HepG2 (cell line): ENCODE measurements at regions not wholly inside any gene's neighbourhood (a gene's known extent, or its start where the extent isn't known, plus 50 kb on each side); places are given as distances from the start of the nearest gene placed in this dataset.
"Not testable (repeated sequence)": the region's sequence is repeated elsewhere in the genome, so short reads cannot be mapped to it uniquely, and the experiment has no call there.

Source experiments
- ATAC-seq: fragments of 200-7000 bp; cut with Tn5 transposase; 3 replicates; pipeline ENCODE4 v1.9.1; 2020; ENCODE audit warnings: mild to moderate bottlenecking, moderate library complexity
- BruUV-seq: library from RNA; stranded (reverse); fragments of 400-500 nt; replicated peaks from 2 replicates; lab custom pipeline; 2021; lab: Mats Ljungman, UMichigan
- CTCF ChIA-PET: fragments of 300-600 bp; formaldehyde crosslinking; extraction: SDS; loops from one replicate; lab custom pipeline; 2021; ENCODE audit warnings: low total read pairs, inconsistent platforms, low intra/inter-chr PET ratio; lab: Yijun Ruan, JAX
- POLR2A ChIA-PET: fragments of 350-600 bp; sonication (Branson Sonifier 250); formaldehyde crosslinking; loops from one replicate; lab custom pipeline; 2020; ENCODE audit warnings: antibody characterized with exemption, inconsistent platforms; lab: Yijun Ruan, JAX
- DNase-seq: peaks from one replicate; pipeline ENCODE4 v3.0.0-alpha.2; 2015; ENCODE audit warnings: low spot score
- FAIRE-seq: peaks from 3 replicates; lab custom pipeline; 2011; peaks lifted over from hg19 to GRCh38; lab: Jason Lieb, UNC
- H2AFZ ChIP-seq: one replicate; pipeline ENCODE4 v1.6.1; 2011; ENCODE audit warnings: low read length, inconsistent platforms
- H3K27ac ChIP-seq: fragments of 300-600 bp; 3 replicates; pipeline ENCODE4 v1.8.0; 2011; ENCODE audit warnings: mixed run types, mild to moderate bottlenecking, mixed read lengths, low read length, inconsistent platforms; ENCODE audit not compliant: insufficient read depth; ENCODE audit errors: extremely low read length
- H3K27me3 ChIP-seq, 2 experiments: fragments of 200-600 bp in 1 of 2; 2 replicates in 1 of 2; 3 replicates in 1 of 2; pipeline versions ENCODE4 v1.6.0 to v1.8.0; 2011; ENCODE audit warnings: low read length in 2 of 2, mild to moderate bottlenecking in 2 of 2, moderate library complexity in 2 of 2, inconsistent platforms in 1 of 2; ENCODE audit not compliant: insufficient read depth in 2 of 2, control insufficient read depth in 1 of 2
- H3K36me3 ChIP-seq, 2 experiments: fragments of 200-600 bp in 1 of 2; replicated peaks in 1 of 2; 2 replicates in 1 of 2; 3 replicates in 1 of 2; pipeline versions ENCODE4 v1.5.1 to v1.8.0; 2011; ENCODE audit warnings: low read length in 2 of 2, inconsistent platforms in 1 of 2; ENCODE audit not compliant: insufficient read depth in 2 of 2, control insufficient read depth in 1 of 2
- H3K4me1 ChIP-seq: 2 replicates; pipeline ENCODE4 v1.5.1; 2012; ENCODE audit warnings: low read length, inconsistent platforms; ENCODE audit not compliant: insufficient read depth
- H3K4me2 ChIP-seq: 2 replicates; pipeline ENCODE4 v1.6.0; 2011; ENCODE audit warnings: low read depth, low read length, inconsistent platforms
- H3K4me3 ChIP-seq, 3 experiments: fragments of 200-600 bp in 1 of 3; sonication (generic), shearing (Covaris generic) in 1 of 3; replicated peaks in 1 of 3; 2 replicates each; pipeline ENCODE4 v1.5.1; 2011 to 2016; ENCODE audit warnings: low read length in 3 of 3, inconsistent platforms in 2 of 3, low read depth in 2 of 3, mild to moderate bottlenecking in 2 of 3, control low read depth in 1 of 3, mixed read lengths in 1 of 3; ENCODE audit not compliant: insufficient read depth in 1 of 3
- H3K79me2 ChIP-seq: one replicate; pipeline ENCODE4 v1.6.1; 2011; ENCODE audit warnings: low read length, inconsistent platforms; ENCODE audit not compliant: insufficient read depth
- H3K9ac ChIP-seq: 2 replicates; pipeline ENCODE4 v1.6.0; 2011; ENCODE audit warnings: mild to moderate bottlenecking, low read depth, low read length, inconsistent platforms; ENCODE audit not compliant: insufficient read depth
- H3K9me3 ChIP-seq: 2 replicates; pipeline ENCODE4 v1.5.1; 2012; ENCODE audit warnings: mild to moderate bottlenecking, low read length
- H4K20me1 ChIP-seq: 2 replicates; pipeline ENCODE4 v1.6.0; 2011; ENCODE audit warnings: inconsistent platforms, mild to moderate bottlenecking, low read length, moderate library complexity; ENCODE audit not compliant: insufficient read depth
- BCL3 ChIP-seq: sonication (generic); formaldehyde crosslinking; IDR thresholded peaks from 2 replicates; pipeline ENCODE4 v1.5.1; 2020; ENCODE audit warnings: mild to moderate bottlenecking, missing genetic modification reagents, moderate library complexity
- DRAP1 ChIP-seq: IDR thresholded peaks from 2 replicates; pipeline ENCODE4 v1.6.1; 2016; ENCODE audit warnings: missing genetic modification reagents, missing compliant biosample characterization
- ZBTB20 ChIP-seq: sonication (generic); formaldehyde crosslinking; IDR thresholded peaks from 2 replicates; pipeline ENCODE4 v1.8.1; 2023; ENCODE audit warnings: missing genetic modification reagents, low read depth, mild to moderate bottlenecking, borderline replicate concordance
- ZSCAN9 ChIP-seq: IDR thresholded peaks from 2 replicates; pipeline ENCODE4 v1.6.1; 2016; ENCODE audit warnings: borderline replicate concordance
- WGBS: methylation state at CpG from one replicate; pipeline ENCODE4 v1.1.6; 2017; ENCODE audit warnings: low lambda C conversion rate; 5-methylcytosine and 5-hydroxymethylcytosine counted together
- in situ Hi-C: cut with HindIII; loops from 2 replicates; pipeline ENCODE4 v1.10.0; 2017; ENCODE audit warnings: low pct_unique_long_range_greater_than_20kb; ENCODE audit not compliant: extremely low pct_ligation_motif_present
- intact Hi-C: fragments of 100-400 bp; cut with micrococcal nuclease; formaldehyde crosslinking; loops from one replicate; pipeline ENCODE4 v1.10.0; 2022; ENCODE audit not compliant: unreplicated experiment

- no peak for FAIRE-seq
- intact Hi-C loops (no loop called here), in situ Hi-C loops (no loop called here)
- Histone ChIP-seq H3K4me1 (no peaks in the 10 kb centered on the region), H3K36me3 (no peaks in the 10 kb centered on the region), H3K9ac (no peak overlapping the region), H4K20me1 (no peaks in the 10 kb centered on the region), H3K27ac (no peak overlapping the region), H3K4me3 (no peak overlapping the region), H3K27me3 (no peaks in the 10 kb centered on the region; a peak in 1 of 5 replicates), H3K9me3 (no peaks in the 10 kb centered on the region), H3K79me2 (no peaks in the 10 kb centered on the region), H3K4me2 (no peak overlapping the region), H2AFZ (no peak overlapping the region)
- ATAC-seq, result no peak
- POLR2A ChIA-PET, result no interaction called here
- 49% methylated on average over 5 of the region's 5 CpGs for WGBS
- no peak for TF ChIP-seq ZSCAN9
- no peak for TF ChIP-seq DRAP1 (CRISPR knock-in tag)
- no peak for TF ChIP-seq ZBTB20
- TF ChIP-seq BCL3 (CRISPR knock-in tag), result no peak
- BruUV-seq, result no TSS peak
- CTCF ChIA-PET, result no interaction called here
- no peak for DNase-seq
These were observed 679.3 kb upstream of the IGFBP3 start for GRCh38 chr7:46600340-46600739.

GRCh38 chr7:46594831-46595230 is 673.8 kb upstream of the IGFBP3 start:
- H3K9me3 ChIP-seq, H3K27me3 ChIP-seq, intact Hi-C loops, DNase-seq, H3K36me3 ChIP-seq, POLR2A ChIA-PET, FAIRE-seq, H3K4me1 ChIP-seq, H4K20me1 ChIP-seq, CTCF ChIA-PET, BruUV-seq, H3K79me2 ChIP-seq, H3K27ac ChIP-seq, in situ Hi-C loops, H2AFZ ChIP-seq, H3K4me3 ChIP-seq, H3K4me2 ChIP-seq, H3K9ac ChIP-seq, ATAC-seq: not testable (repeated sequence)
- WGBS, result 39% methylated on average over 1 of the region's 1 CpG

- H3K4me1 ChIP-seq, H3K79me2 ChIP-seq, H3K9me3 ChIP-seq, CTCF ChIA-PET, POLR2A ChIA-PET, H2AFZ ChIP-seq, H3K9ac ChIP-seq, H4K20me1 ChIP-seq, DNase-seq, BruUV-seq, H3K27me3 ChIP-seq, H3K4me2 ChIP-seq, H3K36me3 ChIP-seq, ATAC-seq, H3K27ac ChIP-seq, intact Hi-C loops, H3K4me3 ChIP-seq, FAIRE-seq, in situ Hi-C loops: not testable (repeated sequence)
- 25% methylated on average over 7 of the region's 10 CpGs for WGBS
These were observed 670.1 kb upstream of the IGFBP3 start for GRCh38 chr7:46590918-46591905.
